MM.1S (cell line): ENCODE measurements at regions not wholly inside any gene's neighbourhood (a gene's known extent, or its start where the extent isn't known, plus 50 kb on each side); places are given as distances from the start of the nearest gene placed in this dataset.
"Not testable (repeated sequence)": the region's sequence is repeated elsewhere in the genome, so short reads cannot be mapped to it uniquely, and the experiment has no call there.

ENCODE experiments used
- DNase-seq: peaks from one replicate; pipeline ENCODE4 v3.0.0-alpha.2; 2015
- H2AFZ ChIP-seq: fragments of 300-600 bp; sonication (generic); 2 replicates; pipeline ENCODE4 v1.6.0; 2016; ENCODE audit warnings: antibody characterized with exemption, low read length
- H3F3A ChIP-seq: fragments of 300-600 bp; sonication (generic); 2 replicates; pipeline ENCODE4 v1.6.1; 2016; ENCODE audit warnings: mild to moderate bottlenecking, antibody characterized with exemption, low read length, moderate library complexity, mixed read lengths; ENCODE audit not compliant: insufficient read depth
- H3K27ac ChIP-seq: fragments of 300-600 bp; sonication (generic); 2 replicates; pipeline ENCODE4 v1.5.1; 2016; ENCODE audit warnings: mild to moderate bottlenecking, low read length
- H3K27me3 ChIP-seq: fragments of 300-600 bp; sonication (generic); replicated peaks from 2 replicates; pipeline ENCODE4 v1.6.0; 2016; ENCODE audit warnings: low read length; ENCODE audit not compliant: insufficient read depth
- H3K36me3 ChIP-seq: fragments of 300-600 bp; sonication (generic); replicated peaks from 2 replicates; pipeline ENCODE4 v1.6.1; 2016; ENCODE audit warnings: mild to moderate bottlenecking, low read length, mixed read lengths; ENCODE audit not compliant: insufficient read depth
- H3K4me1 ChIP-seq: fragments of 300-600 bp; sonication (generic); 2 replicates; pipeline ENCODE4 v1.6.1; 2016; ENCODE audit warnings: low read length, mixed read lengths
- H3K4me2 ChIP-seq: fragments of 300-600 bp; sonication (generic); 2 replicates; pipeline ENCODE4 v1.6.0; 2016; ENCODE audit warnings: low read depth, low read length
- H3K4me3 ChIP-seq: fragments of 300-600 bp; sonication (generic); 2 replicates; pipeline ENCODE4 v1.5.1; 2016; ENCODE audit warnings: low read length, mixed read lengths
- H3K79me2 ChIP-seq: fragments of 300-600 bp; sonication (generic); 2 replicates; pipeline ENCODE4 v1.6.1; 2016; ENCODE audit warnings: mixed run types, low read length, mixed read lengths
- H3K9ac ChIP-seq: fragments of 300-600 bp; sonication (generic); 2 replicates; pipeline ENCODE4 v1.6.1; 2016; ENCODE audit warnings: low read length, mixed read lengths
- H3K9me2 ChIP-seq: fragments of 300-600 bp; sonication (generic); replicated peaks from 2 replicates; pipeline ENCODE4 v1.6.1; 2016; ENCODE audit warnings: mild to moderate bottlenecking, low read length, mixed read lengths; ENCODE audit not compliant: insufficient read depth
- H3K9me3 ChIP-seq: fragments of 300-600 bp; sonication (generic); replicated peaks from 2 replicates; pipeline ENCODE4 v1.6.1; 2016; ENCODE audit warnings: mild to moderate bottlenecking, low read length, mixed read lengths; ENCODE audit not compliant: insufficient read depth
- H4K20me1 ChIP-seq: fragments of 300-600 bp; sonication (generic); 2 replicates; pipeline ENCODE4 v1.6.1; 2016; ENCODE audit warnings: mild to moderate bottlenecking, low read length, moderate library complexity, mixed read lengths; ENCODE audit not compliant: insufficient read depth
- EZH2 ChIP-seq: fragments of 300-600 bp; sonication (generic); optimal IDR thresholded peaks from 2 replicates; pipeline ENCODE3; 2017; ENCODE audit warnings: low read depth, mild to moderate bottlenecking, antibody characterized with exemption, low read length, mixed read lengths
- EZH2phosphoT487 ChIP-seq: fragments of 300-600 bp; sonication (generic); IDR thresholded peaks from 2 replicates; pipeline ENCODE4 v1.6.1; 2018; ENCODE audit warnings: antibody characterized with exemption, low read length
- TF ChIP-seq, protein P1 (sequence below): fragments of 300-600 bp; sonication (generic); IDR thresholded peaks from 2 replicates; pipeline ENCODE4 v1.5.1; 2016; ENCODE audit warnings: antibody characterized with exemption, low read length, mixed read lengths

GRCh38 chr12:83505586-83505985 is 818.9 kb downstream of the TMTC2 start:
- Histone ChIP-seq H3K4me1 (no peaks in the 10 kb centered on the region), H4K20me1 (no peaks in the 10 kb centered on the region)

DNA sequence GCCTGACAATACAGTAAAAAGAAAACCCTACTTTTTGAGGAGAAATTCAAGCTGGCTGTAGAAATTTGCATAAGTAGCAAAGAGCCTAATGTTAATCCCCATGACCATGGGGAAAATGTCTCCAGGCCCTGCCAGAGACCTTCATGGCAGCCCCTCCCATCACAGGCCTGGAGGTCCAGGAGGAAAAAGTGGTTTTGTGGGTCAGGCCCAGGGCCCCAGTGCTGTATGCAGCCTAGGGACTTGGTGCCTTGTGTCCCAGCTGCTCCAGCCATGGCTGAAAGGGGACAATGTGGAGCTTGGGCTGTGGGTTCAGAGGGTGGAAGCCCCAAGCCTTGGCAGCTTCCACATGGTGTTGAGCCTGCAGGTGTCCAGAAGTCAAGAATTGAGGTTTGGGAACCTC is 813.2 kb downstream of the TMTC2 start:
- not testable (repeated sequence) for H4K20me1 ChIP-seq, H3K36me3 ChIP-seq, H3K4me3 ChIP-seq, H3K27me3 ChIP-seq, H3F3A ChIP-seq, DNase-seq, H3K9me3 ChIP-seq, H3K9ac ChIP-seq, H3K4me2 ChIP-seq, H3K4me1 ChIP-seq, H3K9me2 ChIP-seq, H2AFZ ChIP-seq, H3K79me2 ChIP-seq, H3K27ac ChIP-seq

More at GRCh38 chr12:83505586-83505985, 818.9 kb downstream of the TMTC2 start:
- H3K9ac ChIP-seq = no peak overlapping the region
- no peaks in the 10 kb centered on the region for H3K27me3 ChIP-seq
- no peak for DNase-seq
- no peak overlapping the region for H3K4me2 ChIP-seq
- no peaks in the 10 kb centered on the region for H3K79me2 ChIP-seq
- no peak overlapping the region for H2AFZ ChIP-seq
- H3K36me3 ChIP-seq = no peaks in the 10 kb centered on the region
- H3K9me2 ChIP-seq = no peaks in the 10 kb centered on the region
- H3K27ac ChIP-seq = no peak overlapping the region
- TF ChIP-seq EZH2phosphoT487 (no peak), EZH2 (no peak)
- TF ChIP-seq, protein P1, sequence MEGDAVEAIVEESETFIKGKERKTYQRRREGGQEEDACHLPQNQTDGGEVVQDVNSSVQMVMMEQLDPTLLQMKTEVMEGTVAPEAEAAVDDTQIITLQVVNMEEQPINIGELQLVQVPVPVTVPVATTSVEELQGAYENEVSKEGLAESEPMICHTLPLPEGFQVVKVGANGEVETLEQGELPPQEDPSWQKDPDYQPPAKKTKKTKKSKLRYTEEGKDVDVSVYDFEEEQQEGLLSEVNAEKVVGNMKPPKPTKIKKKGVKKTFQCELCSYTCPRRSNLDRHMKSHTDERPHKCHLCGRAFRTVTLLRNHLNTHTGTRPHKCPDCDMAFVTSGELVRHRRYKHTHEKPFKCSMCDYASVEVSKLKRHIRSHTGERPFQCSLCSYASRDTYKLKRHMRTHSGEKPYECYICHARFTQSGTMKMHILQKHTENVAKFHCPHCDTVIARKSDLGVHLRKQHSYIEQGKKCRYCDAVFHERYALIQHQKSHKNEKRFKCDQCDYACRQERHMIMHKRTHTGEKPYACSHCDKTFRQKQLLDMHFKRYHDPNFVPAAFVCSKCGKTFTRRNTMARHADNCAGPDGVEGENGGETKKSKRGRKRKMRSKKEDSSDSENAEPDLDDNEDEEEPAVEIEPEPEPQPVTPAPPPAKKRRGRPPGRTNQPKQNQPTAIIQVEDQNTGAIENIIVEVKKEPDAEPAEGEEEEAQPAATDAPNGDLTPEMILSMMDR = no peak
- H3K9me3 ChIP-seq = no peaks in the 10 kb centered on the region
- H3K4me3 ChIP-seq = no peak overlapping the region
- no peaks in the 10 kb centered on the region for H3F3A ChIP-seq

DNA sequence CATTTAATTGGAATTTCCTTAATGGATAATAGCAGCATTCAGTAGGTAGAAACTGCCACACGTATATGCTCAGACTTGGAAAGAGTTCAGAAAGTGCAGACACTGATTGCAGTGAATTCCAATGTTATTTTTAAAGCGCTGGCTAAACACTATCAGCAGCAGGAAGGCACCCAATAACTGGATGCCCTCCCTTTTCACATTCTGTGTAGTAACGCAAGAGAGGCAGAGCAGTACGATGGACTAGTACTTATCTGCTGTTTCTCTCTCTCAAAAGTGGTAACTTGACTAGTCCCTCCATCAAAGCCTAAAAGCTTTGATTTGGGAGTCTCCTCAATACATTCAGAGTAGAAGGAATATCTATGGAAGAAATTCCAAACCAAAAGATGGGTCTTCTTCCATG is 791.0 kb downstream of the TMTC2 start:
- no peak for DNase-seq
- TF ChIP-seq EZH2 = no peak
- TF ChIP-seq, protein P1 = no peak
- no peak for TF ChIP-seq EZH2phosphoT487
- no peak overlapping the region for H3K27ac ChIP-seq
- no peaks in the 10 kb centered on the region for H3K9me2 ChIP-seq
- no peak overlapping the region for H2AFZ ChIP-seq
- no peaks in the 10 kb centered on the region for H4K20me1 ChIP-seq
- H3K4me2 ChIP-seq = no peak overlapping the region
- no peaks in the 10 kb centered on the region for H3K4me1 ChIP-seq
- H3K27me3 ChIP-seq = no peaks in the 10 kb centered on the region
- no peak overlapping the region for H3K9ac ChIP-seq
- no peaks in the 10 kb centered on the region for H3K36me3 ChIP-seq
- no peaks in the 10 kb centered on the region for H3K79me2 ChIP-seq
- H3F3A ChIP-seq = no peaks in the 10 kb centered on the region
- no peaks in the 10 kb centered on the region for H3K9me3 ChIP-seq
- no peak overlapping the region for H3K4me3 ChIP-seq

- Histone ChIP-seq H3K79me2 (no peaks in the 10 kb centered on the region), H3K36me3 (no peaks in the 10 kb centered on the region), H3K4me2 (no peak overlapping the region), H3K4me3 (no peak overlapping the region), H3K9me3 (no peaks in the 10 kb centered on the region), H3K9ac (no peak overlapping the region), H3K27me3 (no peaks in the 10 kb centered on the region), H3F3A (no peaks in the 10 kb centered on the region), H3K9me2 (no peaks in the 10 kb centered on the region), H3K4me1 (no peaks in the 10 kb centered on the region), H3K27ac (no peak overlapping the region), H2AFZ (no peak overlapping the region), H4K20me1 (no peaks in the 10 kb centered on the region)
- DNase-seq = no peak
- TF ChIP-seq EZH2 (no peak), EZH2phosphoT487 (no peak)
- TF ChIP-seq, protein P1 = no peak
These were observed 790.3 kb downstream of the TMTC2 start for GRCh38 chr12:83476695-83477690.
